ENCODE measurements at regions not wholly inside any gene's neighbourhood (a gene's known extent, or its start where the extent isn't known, plus 50 kb on each side); places are given as distances from the start of the nearest gene placed in this dataset.

DNA sequence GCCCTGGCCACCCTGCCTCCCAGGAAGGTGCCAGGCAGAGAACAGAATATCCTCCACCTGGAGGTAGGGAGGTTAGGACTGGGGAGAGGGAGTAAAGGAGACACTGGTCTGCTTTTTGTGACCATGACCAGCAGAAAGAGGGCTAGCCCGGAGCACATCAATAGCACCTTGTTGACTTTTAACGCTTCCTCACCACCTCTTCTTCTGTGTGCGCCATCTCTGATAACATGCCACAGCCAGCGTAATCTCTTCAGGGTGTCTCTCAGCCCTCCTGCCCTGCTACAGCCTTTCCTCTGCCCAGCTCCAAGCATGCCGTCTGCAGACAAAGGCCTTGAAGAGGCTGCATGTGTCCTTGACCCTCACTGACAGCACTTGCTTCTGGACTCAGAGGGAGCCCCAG, 50.9 kb upstream of the GJA5 start:
- TF ChIP-seq, protein P1, sequence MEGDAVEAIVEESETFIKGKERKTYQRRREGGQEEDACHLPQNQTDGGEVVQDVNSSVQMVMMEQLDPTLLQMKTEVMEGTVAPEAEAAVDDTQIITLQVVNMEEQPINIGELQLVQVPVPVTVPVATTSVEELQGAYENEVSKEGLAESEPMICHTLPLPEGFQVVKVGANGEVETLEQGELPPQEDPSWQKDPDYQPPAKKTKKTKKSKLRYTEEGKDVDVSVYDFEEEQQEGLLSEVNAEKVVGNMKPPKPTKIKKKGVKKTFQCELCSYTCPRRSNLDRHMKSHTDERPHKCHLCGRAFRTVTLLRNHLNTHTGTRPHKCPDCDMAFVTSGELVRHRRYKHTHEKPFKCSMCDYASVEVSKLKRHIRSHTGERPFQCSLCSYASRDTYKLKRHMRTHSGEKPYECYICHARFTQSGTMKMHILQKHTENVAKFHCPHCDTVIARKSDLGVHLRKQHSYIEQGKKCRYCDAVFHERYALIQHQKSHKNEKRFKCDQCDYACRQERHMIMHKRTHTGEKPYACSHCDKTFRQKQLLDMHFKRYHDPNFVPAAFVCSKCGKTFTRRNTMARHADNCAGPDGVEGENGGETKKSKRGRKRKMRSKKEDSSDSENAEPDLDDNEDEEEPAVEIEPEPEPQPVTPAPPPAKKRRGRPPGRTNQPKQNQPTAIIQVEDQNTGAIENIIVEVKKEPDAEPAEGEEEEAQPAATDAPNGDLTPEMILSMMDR (conservative IDR thresholded peaks at IDR 0.05; ENCODE audit: low read depth, low read length) = no peak

DNA sequence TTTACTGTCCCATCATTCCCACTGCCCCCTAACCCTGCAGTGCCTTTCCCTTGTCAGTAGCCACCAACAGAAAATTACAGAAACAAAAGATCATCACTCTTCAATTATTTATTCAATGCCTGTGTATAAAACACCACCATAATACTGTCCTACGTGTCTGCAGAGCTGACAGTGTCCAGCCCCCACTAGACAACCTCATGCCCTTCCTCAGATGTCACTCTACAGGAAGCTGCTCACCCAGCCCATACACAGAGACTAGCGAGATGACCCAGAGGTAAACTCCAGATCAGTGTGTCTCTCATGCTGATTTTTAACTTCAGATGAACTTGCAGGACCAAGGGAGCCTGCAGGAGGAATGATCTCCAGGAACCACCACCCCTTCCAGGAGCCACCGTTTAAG, 51.3 kb upstream of the GJA5 start:
- no peak overlapping the region for H3K4me3 ChIP-seq (ENCODE audit: low read length)
- DNase-seq (ENCODE audit: low read depth) = no peak
- TF ChIP-seq, protein P1 (conservative IDR thresholded peaks at IDR 0.05; ENCODE audit: low read depth, low read length) = no peak

More for the DNA sequence above, 50.9 kb upstream of the GJA5 start:
- no peak overlapping the region for H3K4me3 ChIP-seq (ENCODE audit: low read length)
- no peak for DNase-seq (ENCODE audit: low read depth)

DNA sequence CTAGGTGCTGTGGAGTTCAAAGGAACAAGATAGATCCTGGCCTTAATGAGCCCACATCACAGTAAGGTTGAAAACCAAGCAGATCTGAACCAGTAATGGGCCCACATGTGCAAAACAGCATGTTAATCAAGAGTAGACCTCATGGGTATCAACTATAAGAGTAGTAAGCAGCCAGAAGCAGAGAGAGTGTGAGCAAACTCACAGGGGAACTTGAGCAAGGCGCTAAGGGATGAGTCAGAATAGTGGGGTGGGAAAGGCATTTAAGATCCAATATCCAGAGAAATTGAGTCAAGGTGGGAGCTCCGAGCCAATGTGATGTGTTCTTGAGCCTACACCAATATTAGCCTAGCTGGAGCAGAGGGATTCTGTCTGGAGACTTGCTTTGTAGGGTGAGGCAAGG, 52.4 kb upstream of the GJA5 start:
- no peak overlapping the region for H3K4me3 ChIP-seq (ENCODE audit: low read length)
- TF ChIP-seq, protein P1 (conservative IDR thresholded peaks at IDR 0.05; ENCODE audit: low read depth, low read length) = no peak
- DNase-seq (ENCODE audit: low read depth) = no peak

DNA sequence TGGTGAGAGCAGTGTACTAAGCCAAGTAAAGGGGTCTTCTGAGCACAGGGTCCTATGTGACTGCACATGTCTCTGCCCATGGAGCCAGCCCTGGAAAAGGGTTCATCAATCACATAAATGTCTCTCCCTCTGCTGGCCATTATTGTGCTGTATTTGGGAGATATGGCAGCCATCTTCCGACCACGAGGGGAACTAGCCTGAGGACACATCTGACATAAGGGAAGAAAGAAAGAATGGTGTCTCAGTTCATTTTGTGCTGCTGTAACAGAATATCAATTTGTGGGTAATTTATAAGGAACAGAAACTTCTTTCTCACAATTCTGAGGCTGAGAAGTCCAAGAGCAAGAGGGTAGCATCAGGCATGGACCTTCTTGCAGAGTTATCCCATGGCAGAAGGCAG, 55.1 kb upstream of the GJA5 start:
- no peak overlapping the region for H3K4me3 ChIP-seq (ENCODE audit: low read length)
- TF ChIP-seq, protein P1 (conservative IDR thresholded peaks at IDR 0.05; ENCODE audit: low read depth, low read length) = no peak
- no peak for DNase-seq (ENCODE audit: low read depth)

DNA sequence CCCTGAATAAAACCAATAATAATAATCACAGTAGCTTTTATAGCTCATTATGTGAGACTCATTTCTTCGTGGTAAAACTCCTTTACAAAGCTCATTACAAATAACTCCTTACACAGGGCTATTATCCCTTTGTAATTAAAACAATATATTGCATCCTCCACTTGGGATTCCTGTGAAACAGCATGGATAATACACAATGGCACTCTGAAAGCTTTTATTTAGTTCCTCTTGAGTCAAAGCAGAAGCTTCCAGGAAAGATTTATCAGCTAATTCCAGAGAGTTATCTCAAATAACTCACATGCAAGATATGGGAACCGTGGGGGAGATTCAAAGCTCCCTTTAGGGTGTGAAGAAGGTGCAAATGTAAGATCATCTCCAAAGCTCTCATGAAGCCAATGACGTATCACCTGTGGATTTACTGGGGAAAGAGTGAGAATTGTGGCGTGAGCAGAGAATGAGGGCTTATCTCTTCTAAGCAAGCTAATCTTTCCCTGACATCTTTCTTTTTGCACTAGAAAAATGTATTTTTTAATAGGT, 60.4 kb upstream of the GJA5 start:
- H3K4me3 ChIP-seq (ENCODE audit: low read length) = no peak overlapping the region
- TF ChIP-seq, protein P1 (conservative IDR thresholded peaks at IDR 0.05; ENCODE audit: low read depth, low read length) = no peak
- DNase-seq (ENCODE audit: low read depth) = no peak

DNA sequence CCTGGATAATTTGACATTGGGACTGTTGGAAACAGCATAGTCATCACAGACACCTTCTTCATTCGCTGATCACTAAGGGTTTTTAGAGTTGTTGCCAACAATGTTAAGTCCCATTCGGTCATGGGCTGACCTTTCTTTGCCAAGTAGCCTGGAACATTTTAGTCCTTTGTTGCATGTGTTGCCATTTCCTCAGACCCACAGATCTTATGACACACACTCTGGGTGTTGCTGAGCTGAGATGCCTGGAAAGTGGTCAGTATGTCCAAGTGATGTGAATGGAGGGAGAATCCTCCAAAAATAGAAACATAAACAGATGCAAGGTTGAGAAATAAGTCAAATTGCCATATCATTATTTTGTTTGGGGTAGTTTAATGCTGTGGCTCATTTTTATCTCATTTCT, 61.5 kb upstream of the GJA5 start:
- H3K4me3 ChIP-seq (ENCODE audit: low read length) = no peak overlapping the region
- TF ChIP-seq, protein P1 (conservative IDR thresholded peaks at IDR 0.05; ENCODE audit: low read depth, low read length) = no peak
- DNase-seq (ENCODE audit: low read depth) = peak; percentile 27

DNA sequence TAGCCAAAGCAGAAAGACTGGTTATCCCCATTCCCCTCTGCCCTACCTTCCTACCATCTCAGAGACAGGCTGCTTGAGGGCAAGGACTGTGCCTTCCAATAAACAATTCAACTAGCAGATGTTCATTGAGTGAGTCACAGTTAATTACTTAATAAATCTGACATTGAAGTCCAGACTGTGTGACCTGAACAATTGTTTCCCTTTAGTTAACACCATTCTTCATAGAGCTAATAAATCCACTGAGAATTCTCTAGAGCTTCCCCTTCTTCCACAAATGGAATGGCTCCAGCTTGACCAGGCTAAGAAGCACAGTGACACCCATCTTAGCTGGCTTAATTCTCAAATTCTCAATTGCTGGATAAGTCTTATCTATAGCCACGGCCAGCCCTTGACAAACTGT, 61.9 kb upstream of the GJA5 start:
- no peak overlapping the region for H3K4me3 ChIP-seq (ENCODE audit: low read length)
- TF ChIP-seq, protein P1 (conservative IDR thresholded peaks at IDR 0.05; ENCODE audit: low read depth, low read length) = no peak
- no peak for DNase-seq (ENCODE audit: low read depth)

All from retinal pigment epithelial cell (primary cell).